ENCODE measurements at regions not wholly inside any gene's neighbourhood (a gene's known extent, or its start where the extent isn't known, plus 50 kb on each side); places are given as distances from the start of the nearest gene placed in this dataset.
A peak's percentile ranks its signal among the peaks of the same experiment; 100 is the strongest.

DNA sequence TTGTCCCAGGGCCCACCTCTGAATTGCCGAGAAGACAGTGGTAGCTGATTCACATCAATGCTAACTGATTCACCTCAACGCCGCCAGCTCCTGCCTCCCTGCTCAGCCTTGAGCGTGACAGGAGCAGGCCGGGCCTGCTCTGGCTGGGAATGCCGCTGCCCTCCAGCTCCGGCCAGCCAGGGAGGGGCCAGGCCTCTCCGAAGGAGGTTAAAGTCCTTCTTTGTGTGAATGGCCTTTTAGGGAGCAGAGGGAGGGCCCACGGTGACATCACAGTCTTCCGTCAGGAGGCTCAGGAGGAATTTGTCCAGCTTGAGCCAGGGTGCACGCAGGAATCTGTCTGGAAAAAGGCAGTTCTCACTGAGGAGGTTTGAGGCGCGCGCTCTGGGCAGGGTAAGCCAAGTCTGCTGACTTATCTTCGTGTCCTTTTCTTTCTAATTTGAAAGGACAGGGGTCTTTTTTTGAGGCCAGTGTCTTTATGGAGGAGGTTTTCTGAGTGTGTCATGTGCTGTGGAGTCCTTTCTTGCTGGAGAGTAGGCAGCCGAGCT, 82.7 kb downstream of the C9orf152 start (continued):
- TF ChIP-seq SIX1 (CRISPR knock-in tag; IDR thresholded peaks at IDR 0.05; ENCODE audit: borderline replicate concordance): no peak
- TF ChIP-seq, protein P1, sequence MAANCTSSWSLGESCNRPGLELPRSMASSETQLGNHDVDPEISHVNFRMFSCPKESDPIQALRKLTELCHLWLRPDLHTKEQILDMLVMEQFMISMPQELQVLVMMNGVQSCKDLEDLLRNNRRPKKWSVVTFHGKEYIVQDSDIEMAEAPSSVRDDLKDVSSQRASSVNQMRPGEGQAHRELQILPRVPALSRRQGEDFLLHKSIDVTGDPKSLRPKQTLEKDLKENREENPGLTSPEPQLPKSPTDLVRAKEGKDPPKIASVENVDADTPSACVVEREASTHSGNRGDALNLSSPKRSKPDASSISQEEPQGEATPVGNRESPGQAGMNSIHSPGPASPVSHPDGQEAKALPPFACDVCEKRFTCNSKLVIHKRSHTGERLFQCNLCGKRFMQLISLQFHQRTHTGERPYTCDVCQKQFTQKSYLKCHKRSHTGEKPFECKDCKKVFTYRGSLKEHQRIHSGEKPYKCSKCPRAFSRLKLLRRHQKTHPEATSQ (CRISPR knock-in tag; IDR thresholded peaks at IDR 0.05; ENCODE audit: borderline replicate concordance): no peak
- TF ChIP-seq, protein P2, sequence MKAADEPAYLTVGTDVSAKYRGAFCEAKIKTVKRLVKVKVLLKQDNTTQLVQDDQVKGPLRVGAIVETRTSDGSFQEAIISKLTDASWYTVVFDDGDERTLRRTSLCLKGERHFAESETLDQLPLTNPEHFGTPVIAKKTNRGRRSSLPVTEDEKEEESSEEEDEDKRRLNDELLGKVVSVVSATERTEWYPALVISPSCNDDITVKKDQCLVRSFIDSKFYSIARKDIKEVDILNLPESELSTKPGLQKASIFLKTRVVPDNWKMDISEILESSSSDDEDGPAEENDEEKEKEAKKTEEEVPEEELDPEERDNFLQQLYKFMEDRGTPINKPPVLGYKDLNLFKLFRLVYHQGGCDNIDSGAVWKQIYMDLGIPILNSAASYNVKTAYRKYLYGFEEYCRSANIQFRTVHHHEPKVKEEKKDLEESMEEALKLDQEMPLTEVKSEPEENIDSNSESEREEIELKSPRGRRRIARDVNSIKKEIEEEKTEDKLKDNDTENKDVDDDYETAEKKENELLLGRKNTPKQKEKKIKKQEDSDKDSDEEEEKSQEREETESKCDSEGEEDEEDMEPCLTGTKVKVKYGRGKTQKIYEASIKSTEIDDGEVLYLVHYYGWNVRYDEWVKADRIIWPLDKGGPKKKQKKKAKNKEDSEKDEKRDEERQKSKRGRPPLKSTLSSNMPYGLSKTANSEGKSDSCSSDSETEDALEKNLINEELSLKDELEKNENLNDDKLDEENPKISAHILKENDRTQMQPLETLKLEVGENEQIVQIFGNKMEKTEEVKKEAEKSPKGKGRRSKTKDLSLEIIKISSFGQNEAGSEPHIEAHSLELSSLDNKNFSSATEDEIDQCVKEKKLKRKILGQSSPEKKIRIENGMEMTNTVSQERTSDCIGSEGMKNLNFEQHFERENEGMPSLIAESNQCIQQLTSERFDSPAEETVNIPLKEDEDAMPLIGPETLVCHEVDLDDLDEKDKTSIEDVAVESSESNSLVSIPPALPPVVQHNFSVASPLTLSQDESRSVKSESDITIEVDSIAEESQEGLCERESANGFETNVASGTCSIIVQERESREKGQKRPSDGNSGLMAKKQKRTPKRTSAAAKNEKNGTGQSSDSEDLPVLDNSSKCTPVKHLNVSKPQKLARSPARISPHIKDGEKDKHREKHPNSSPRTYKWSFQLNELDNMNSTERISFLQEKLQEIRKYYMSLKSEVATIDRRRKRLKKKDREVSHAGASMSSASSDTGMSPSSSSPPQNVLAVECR (CRISPR knock-in tag; IDR thresholded peaks at IDR 0.05; ENCODE audit: borderline replicate concordance): peak; percentile 70; the same call in 1 of the 2 replicates
- TF ChIP-seq, protein P3, sequence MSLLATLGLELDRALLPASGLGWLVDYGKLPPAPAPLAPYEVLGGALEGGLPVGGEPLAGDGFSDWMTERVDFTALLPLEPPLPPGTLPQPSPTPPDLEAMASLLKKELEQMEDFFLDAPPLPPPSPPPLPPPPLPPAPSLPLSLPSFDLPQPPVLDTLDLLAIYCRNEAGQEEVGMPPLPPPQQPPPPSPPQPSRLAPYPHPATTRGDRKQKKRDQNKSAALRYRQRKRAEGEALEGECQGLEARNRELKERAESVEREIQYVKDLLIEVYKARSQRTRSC (CRISPR knock-in tag; IDR thresholded peaks at IDR 0.05; ENCODE audit: low read depth): no peak
- TF ChIP-seq, protein P4, sequence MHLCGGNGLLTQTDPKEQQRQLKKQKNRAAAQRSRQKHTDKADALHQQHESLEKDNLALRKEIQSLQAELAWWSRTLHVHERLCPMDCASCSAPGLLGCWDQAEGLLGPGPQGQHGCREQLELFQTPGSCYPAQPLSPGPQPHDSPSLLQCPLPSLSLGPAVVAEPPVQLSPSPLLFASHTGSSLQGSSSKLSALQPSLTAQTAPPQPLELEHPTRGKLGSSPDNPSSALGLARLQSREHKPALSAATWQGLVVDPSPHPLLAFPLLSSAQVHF (CRISPR knock-in tag; IDR thresholded peaks at IDR 0.05): no peak
- peak; percentile 72; the same call in 1 of the 2 replicates for TF ChIP-seq MAZ (IDR thresholded peaks at IDR 0.05; ENCODE audit: borderline replicate concordance, low read depth, low read length)
- TF ChIP-seq MAZ (CRISPR knock-in tag; IDR thresholded peaks at IDR 0.05; ENCODE audit: low read depth): peak; percentile 65
- TF ChIP-seq, protein P5, sequence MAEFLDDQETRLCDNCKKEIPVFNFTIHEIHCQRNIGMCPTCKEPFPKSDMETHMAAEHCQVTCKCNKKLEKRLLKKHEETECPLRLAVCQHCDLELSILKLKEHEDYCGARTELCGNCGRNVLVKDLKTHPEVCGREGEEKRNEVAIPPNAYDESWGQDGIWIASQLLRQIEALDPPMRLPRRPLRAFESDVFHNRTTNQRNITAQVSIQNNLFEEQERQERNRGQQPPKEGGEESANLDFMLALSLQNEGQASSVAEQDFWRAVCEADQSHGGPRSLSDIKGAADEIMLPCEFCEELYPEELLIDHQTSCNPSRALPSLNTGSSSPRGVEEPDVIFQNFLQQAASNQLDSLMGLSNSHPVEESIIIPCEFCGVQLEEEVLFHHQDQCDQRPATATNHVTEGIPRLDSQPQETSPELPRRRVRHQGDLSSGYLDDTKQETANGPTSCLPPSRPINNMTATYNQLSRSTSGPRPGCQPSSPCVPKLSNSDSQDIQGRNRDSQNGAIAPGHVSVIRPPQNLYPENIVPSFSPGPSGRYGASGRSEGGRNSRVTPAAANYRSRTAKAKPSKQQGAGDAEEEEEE (CRISPR knock-in tag; IDR thresholded peaks at IDR 0.05; ENCODE audit: borderline replicate concordance): no peak
- TF ChIP-seq ZNF616 (CRISPR knock-in tag; IDR thresholded peaks at IDR 0.05; ENCODE audit: low read depth): no peak
- TF ChIP-seq NCOA1 (CRISPR knock-in tag; IDR thresholded peaks at IDR 0.05): no peak
- TF ChIP-seq ZNF737 (CRISPR knock-in tag; IDR thresholded peaks at IDR 0.05; ENCODE audit: borderline replicate concordance): no peak
- no peak for TF ChIP-seq MYNN (CRISPR knock-in tag; IDR thresholded peaks at IDR 0.05; ENCODE audit: low read depth)
- TF ChIP-seq, protein P6, sequence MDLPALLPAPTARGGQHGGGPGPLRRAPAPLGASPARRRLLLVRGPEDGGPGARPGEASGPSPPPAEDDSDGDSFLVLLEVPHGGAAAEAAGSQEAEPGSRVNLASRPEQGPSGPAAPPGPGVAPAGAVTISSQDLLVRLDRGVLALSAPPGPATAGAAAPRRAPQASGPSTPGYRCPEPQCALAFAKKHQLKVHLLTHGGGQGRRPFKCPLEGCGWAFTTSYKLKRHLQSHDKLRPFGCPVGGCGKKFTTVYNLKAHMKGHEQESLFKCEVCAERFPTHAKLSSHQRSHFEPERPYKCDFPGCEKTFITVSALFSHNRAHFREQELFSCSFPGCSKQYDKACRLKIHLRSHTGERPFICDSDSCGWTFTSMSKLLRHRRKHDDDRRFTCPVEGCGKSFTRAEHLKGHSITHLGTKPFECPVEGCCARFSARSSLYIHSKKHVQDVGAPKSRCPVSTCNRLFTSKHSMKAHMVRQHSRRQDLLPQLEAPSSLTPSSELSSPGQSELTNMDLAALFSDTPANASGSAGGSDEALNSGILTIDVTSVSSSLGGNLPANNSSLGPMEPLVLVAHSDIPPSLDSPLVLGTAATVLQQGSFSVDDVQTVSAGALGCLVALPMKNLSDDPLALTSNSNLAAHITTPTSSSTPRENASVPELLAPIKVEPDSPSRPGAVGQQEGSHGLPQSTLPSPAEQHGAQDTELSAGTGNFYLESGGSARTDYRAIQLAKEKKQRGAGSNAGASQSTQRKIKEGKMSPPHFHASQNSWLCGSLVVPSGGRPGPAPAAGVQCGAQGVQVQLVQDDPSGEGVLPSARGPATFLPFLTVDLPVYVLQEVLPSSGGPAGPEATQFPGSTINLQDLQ (CRISPR knock-in tag; IDR thresholded peaks at IDR 0.05): no peak
- TF ChIP-seq EHMT2 (IDR thresholded peaks at IDR 0.05; ENCODE audit: borderline replicate concordance, low read depth, low read length): no peak; the same call in 1 of the 2 replicates
- TF ChIP-seq PAX8 (CRISPR knock-in tag; IDR thresholded peaks at IDR 0.05; ENCODE audit: borderline replicate concordance): no peak
- no peak for TF ChIP-seq TBP (CRISPR knock-in tag; IDR thresholded peaks at IDR 0.05)
- TF ChIP-seq NFIB (CRISPR knock-in tag; IDR thresholded peaks at IDR 0.05; ENCODE audit: borderline replicate concordance): no peak
